ENCODE measurements at regions not wholly inside any gene's neighbourhood (a gene's known extent, or its start where the extent isn't known, plus 50 kb on each side); places are given as distances from the start of the nearest gene placed in this dataset.
"Not testable (repeated sequence)": the region's sequence is repeated elsewhere in the genome, so short reads cannot be mapped to it uniquely, and the experiment has no call there.

- TF ChIP-seq EZH2phosphoT487 (IDR thresholded peaks at IDR 0.05; ENCODE audit: low read depth), result no peak
- no peak for TF ChIP-seq CTCF (IDR thresholded peaks at IDR 0.05; ENCODE audit: low read depth, low read length)
- no peak overlapping the region for H3K27ac ChIP-seq (ENCODE audit: low read length)
- no peak overlapping the region for H2AFZ ChIP-seq (ENCODE audit: low read depth, low read length)
- H3K9me3 ChIP-seq (ENCODE audit: insufficient read depth, low read length), result peaks cover 3% of the 10 kb centered on the region; the same call in 1 of the 2 replicates
- H3K9ac ChIP-seq (ENCODE audit: low read length), result no peak overlapping the region
- H3K27me3 ChIP-seq (ENCODE audit: low read depth, low read length), result no peaks in the 10 kb centered on the region
- H3K79me2 ChIP-seq (ENCODE audit: low read length), result no peaks in the 10 kb centered on the region
- no peak overlapping the region for H3K4me3 ChIP-seq (ENCODE audit: low read length)
- no peaks in the 10 kb centered on the region for H3K36me3 ChIP-seq (replicated peaks; ENCODE audit: low read depth, low read length)
- H3K4me1 ChIP-seq (ENCODE audit: low read length), result no peaks in the 10 kb centered on the region
- H3K4me2 ChIP-seq (ENCODE audit: low read length), result no peak overlapping the region
- H4K20me1 ChIP-seq (ENCODE audit: insufficient read depth, low read length), result no peaks in the 10 kb centered on the region
Measured at GRCh38 chr7:153566324-153566723, 485.9 kb upstream of the DPP6 start.

- H3K27me3 ChIP-seq (ENCODE audit: low read depth, low read length), result no peaks in the 10 kb centered on the region
- H3K4me3 ChIP-seq (ENCODE audit: low read length), result no peak overlapping the region
- no peaks in the 10 kb centered on the region for H4K20me1 ChIP-seq (ENCODE audit: insufficient read depth, low read length)
- no peak overlapping the region for H3K4me2 ChIP-seq (ENCODE audit: low read length)
- H3K4me1 ChIP-seq (ENCODE audit: low read length), result no peaks in the 10 kb centered on the region
- TF ChIP-seq CTCF (IDR thresholded peaks at IDR 0.05; ENCODE audit: low read depth, low read length) (no peak), EZH2phosphoT487 (IDR thresholded peaks at IDR 0.05; ENCODE audit: low read depth) (no peak)
- H3K27ac ChIP-seq (ENCODE audit: low read length), result no peak overlapping the region
- H3K36me3 ChIP-seq (replicated peaks; ENCODE audit: low read depth, low read length), result no peaks in the 10 kb centered on the region
- peaks cover 3% of the 10 kb centered on the region; the same call in 1 of the 2 replicates for H3K9me3 ChIP-seq (ENCODE audit: insufficient read depth, low read length)
- H3K9ac ChIP-seq (ENCODE audit: low read length), result no peak overlapping the region
- no peak overlapping the region for H2AFZ ChIP-seq (ENCODE audit: low read depth, low read length)
- H3K79me2 ChIP-seq (ENCODE audit: low read length), result no peaks in the 10 kb centered on the region
Measured at GRCh38 chr7:153567426-153567825, 484.8 kb upstream of the DPP6 start.

- not testable (repeated sequence) for H3K4me2 ChIP-seq (ENCODE audit: low read length); H3K27me3 ChIP-seq (ENCODE audit: low read depth, low read length); H3K27ac ChIP-seq (ENCODE audit: low read length); H3K4me1 ChIP-seq (ENCODE audit: low read length); H3K79me2 ChIP-seq (ENCODE audit: low read length); H3K4me3 ChIP-seq (ENCODE audit: low read length); H3K9me3 ChIP-seq (ENCODE audit: insufficient read depth, low read length); H2AFZ ChIP-seq (ENCODE audit: low read depth, low read length); H3K36me3 ChIP-seq (replicated peaks; ENCODE audit: low read depth, low read length); H4K20me1 ChIP-seq (ENCODE audit: insufficient read depth, low read length); H3K9ac ChIP-seq (ENCODE audit: low read length)
Measured at GRCh38 chr7:153569520-153569919, 482.7 kb upstream of the DPP6 start.

GRCh38 chr7:153576096-153576495, 476.1 kb upstream of the DPP6 start:
- no peak overlapping the region for H3K4me2 ChIP-seq (ENCODE audit: low read length)
- H3K79me2 ChIP-seq (ENCODE audit: low read length), result no peaks in the 10 kb centered on the region
- no peak overlapping the region for H2AFZ ChIP-seq (ENCODE audit: low read depth, low read length)
- H3K4me3 ChIP-seq (ENCODE audit: low read length), result no peak overlapping the region
- no peak for TF ChIP-seq CTCF (IDR thresholded peaks at IDR 0.05; ENCODE audit: low read depth, low read length)
- no peak for TF ChIP-seq EZH2phosphoT487 (IDR thresholded peaks at IDR 0.05; ENCODE audit: low read depth)
- no peaks in the 10 kb centered on the region for H3K36me3 ChIP-seq (replicated peaks; ENCODE audit: low read depth, low read length)
- H3K27ac ChIP-seq (ENCODE audit: low read length), result no peak overlapping the region
- no peaks in the 10 kb centered on the region for H4K20me1 ChIP-seq (ENCODE audit: insufficient read depth, low read length)
- H3K27me3 ChIP-seq (ENCODE audit: low read depth, low read length), result no peaks in the 10 kb centered on the region
- no peaks in the 10 kb centered on the region for H3K4me1 ChIP-seq (ENCODE audit: low read length)
- H3K9ac ChIP-seq (ENCODE audit: low read length), result no peak overlapping the region
- no peaks in the 10 kb centered on the region for H3K9me3 ChIP-seq (ENCODE audit: insufficient read depth, low read length)

GRCh38 chr7:153581419-153581818, 470.8 kb upstream of the DPP6 start:
- Histone ChIP-seq H3K27ac (ENCODE audit: low read length) (no peak overlapping the region), H3K4me1 (ENCODE audit: low read length) (no peaks in the 10 kb centered on the region), H3K9ac (ENCODE audit: low read length) (no peak overlapping the region), H3K4me3 (ENCODE audit: low read length) (no peak overlapping the region), H3K4me2 (ENCODE audit: low read length) (no peak overlapping the region), H3K79me2 (ENCODE audit: low read length) (no peaks in the 10 kb centered on the region), H3K9me3 (ENCODE audit: insufficient read depth, low read length) (no peaks in the 10 kb centered on the region), H2AFZ (ENCODE audit: low read depth, low read length) (no peak overlapping the region), H3K36me3 (replicated peaks; ENCODE audit: low read depth, low read length) (no peaks in the 10 kb centered on the region), H3K27me3 (ENCODE audit: low read depth, low read length) (no peaks in the 10 kb centered on the region), H4K20me1 (ENCODE audit: insufficient read depth, low read length) (no peaks in the 10 kb centered on the region)
- no peak for TF ChIP-seq EZH2phosphoT487 (IDR thresholded peaks at IDR 0.05; ENCODE audit: low read depth)
- TF ChIP-seq CTCF (IDR thresholded peaks at IDR 0.05; ENCODE audit: low read depth, low read length), result no peak
